ENCODE measurements at regions not wholly inside any gene's neighbourhood (a gene's known extent, or its start where the extent isn't known, plus 50 kb on each side); places are given as distances from the start of the nearest gene placed in this dataset.

DNA sequence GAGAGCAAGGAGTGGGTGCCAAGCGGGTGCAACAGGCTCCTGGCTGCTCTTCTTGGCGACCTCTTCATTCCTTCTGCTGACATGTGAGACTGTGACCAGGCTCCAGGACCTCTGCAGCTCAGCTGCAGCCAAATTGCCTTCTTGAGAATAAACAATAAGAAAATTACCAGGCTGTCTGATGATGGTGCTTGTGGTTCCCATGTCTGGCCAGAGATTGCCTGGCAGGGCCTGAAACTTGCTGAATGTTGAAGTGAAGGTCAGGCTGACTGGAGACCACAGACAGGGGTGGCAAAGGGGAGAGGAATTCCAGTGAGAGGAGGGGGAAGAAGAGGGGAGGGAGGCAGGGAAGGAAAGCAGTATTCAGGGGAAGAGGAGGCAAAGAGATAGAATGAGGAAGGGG lies 497.4 kb upstream of the PODXL start:
- Histone ChIP-seq H3K27me3 (no peaks in the 10 kb centered on the region), H3K4me3 (no peak overlapping the region), H3K9me3 (no peaks in the 10 kb centered on the region), H3K36me3 (no peaks in the 10 kb centered on the region), H3K4me1 (no peaks in the 10 kb centered on the region), H3K27ac (no peak overlapping the region)
- 60 to 64% methylated on average over 2 of the region's 2 CpGs for WGBS, 2 donors
- no peak for FAIRE-seq
- no peak for ATAC-seq
- TF ChIP-seq, protein P1, sequence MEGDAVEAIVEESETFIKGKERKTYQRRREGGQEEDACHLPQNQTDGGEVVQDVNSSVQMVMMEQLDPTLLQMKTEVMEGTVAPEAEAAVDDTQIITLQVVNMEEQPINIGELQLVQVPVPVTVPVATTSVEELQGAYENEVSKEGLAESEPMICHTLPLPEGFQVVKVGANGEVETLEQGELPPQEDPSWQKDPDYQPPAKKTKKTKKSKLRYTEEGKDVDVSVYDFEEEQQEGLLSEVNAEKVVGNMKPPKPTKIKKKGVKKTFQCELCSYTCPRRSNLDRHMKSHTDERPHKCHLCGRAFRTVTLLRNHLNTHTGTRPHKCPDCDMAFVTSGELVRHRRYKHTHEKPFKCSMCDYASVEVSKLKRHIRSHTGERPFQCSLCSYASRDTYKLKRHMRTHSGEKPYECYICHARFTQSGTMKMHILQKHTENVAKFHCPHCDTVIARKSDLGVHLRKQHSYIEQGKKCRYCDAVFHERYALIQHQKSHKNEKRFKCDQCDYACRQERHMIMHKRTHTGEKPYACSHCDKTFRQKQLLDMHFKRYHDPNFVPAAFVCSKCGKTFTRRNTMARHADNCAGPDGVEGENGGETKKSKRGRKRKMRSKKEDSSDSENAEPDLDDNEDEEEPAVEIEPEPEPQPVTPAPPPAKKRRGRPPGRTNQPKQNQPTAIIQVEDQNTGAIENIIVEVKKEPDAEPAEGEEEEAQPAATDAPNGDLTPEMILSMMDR (IDR thresholded peaks at IDR 0.05), result no peak
- intact Hi-C loops (cut with DNase I), result loop anchor here in 1 of 3 donors (5.0 kb wide), 1 partner anchor 112 kb away; no protein-coding TSS in a partner anchor
- DNase-seq, result no peak

- no peaks in the 10 kb centered on the region for H3K36me3 ChIP-seq
- H3K27me3 ChIP-seq, result peaks cover 0 to 3% (median 0%) of the 10 kb centered on the region in 4 donors
- DNase-seq (no peak), FAIRE-seq (no peak), ATAC-seq (no peak)
- H3K9me3 ChIP-seq, result no peaks in the 10 kb centered on the region
- no peak overlapping the region for H3K4me3 ChIP-seq
- no peaks in the 10 kb centered on the region for H3K4me1 ChIP-seq
- no peak overlapping the region for H3K27ac ChIP-seq
- intact Hi-C loops (cut with DNase I), result loop anchor here in 1 of 3 donors (5.0 kb wide), 1 partner anchor 109 kb away; no protein-coding TSS in a partner anchor
- TF ChIP-seq, protein P1 (IDR thresholded peaks at IDR 0.05), result no peak
- 65 to 67% methylated on average over 3 of the region's 3 CpGs for WGBS, 2 donors
Measured at GRCh38 chr7:132051311-132051710, 494.9 kb upstream of the PODXL start.

- Histone ChIP-seq H3K4me1 (no peaks in the 10 kb centered on the region), H3K4me3 (no peak overlapping the region), H3K9me3 (no peaks in the 10 kb centered on the region), H3K36me3 (no peaks in the 10 kb centered on the region), H3K27ac (no peak overlapping the region), H3K27me3 (peaks cover 0 to 3% (median 0%) of the 10 kb centered on the region in 4 donors)
- no peak for FAIRE-seq
- 47 to 48% methylated on average over 9 of the region's 9 CpGs for WGBS, 2 donors
- TF ChIP-seq, protein P1 (IDR thresholded peaks at IDR 0.05), result peak; percentile 29 to 56 (median 47)
- intact Hi-C loops (cut with DNase I), result loop anchor here in 1 of 3 donors (5.0 kb wide), 1 partner anchor 107 kb away; no protein-coding TSS in a partner anchor
- peak in 1 of 4 donors; percentile 63 for ATAC-seq
- DNase-seq, result peak in 3 of 6 donors; percentile 12 to 70 (median 51)
Measured at GRCh38 chr7:132049462-132050304, 493.3 kb upstream of the PODXL start.

DNA sequence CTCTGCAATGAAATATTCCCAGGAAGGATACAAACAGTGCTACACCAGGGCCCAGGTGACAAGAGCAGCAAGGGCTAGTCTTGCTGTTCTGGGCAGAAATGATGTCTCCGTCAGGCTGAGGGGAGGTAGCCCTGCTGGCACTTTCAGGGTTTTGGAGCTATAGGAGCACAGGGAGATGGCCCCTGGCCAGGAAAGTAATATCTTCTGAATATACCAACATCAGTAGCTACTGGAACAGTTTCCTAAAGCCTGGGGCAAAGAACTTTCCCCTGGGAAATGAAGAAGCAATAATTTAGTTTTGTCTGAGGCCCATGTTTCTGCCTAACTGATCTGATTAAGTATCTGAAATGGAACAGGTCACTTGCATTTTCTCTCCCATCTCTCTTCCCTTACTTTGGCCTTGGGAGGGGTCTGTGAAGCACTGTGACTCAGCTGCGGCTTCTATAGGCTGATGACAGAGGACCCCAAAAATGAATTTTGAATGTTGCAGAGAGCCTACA lies 489.1 kb upstream of the PODXL start:
- intact Hi-C loops (cut with DNase I), result no loop called here
- Histone ChIP-seq H3K36me3 (no peaks in the 10 kb centered on the region), H3K27ac (no peak overlapping the region), H3K9me3 (no peaks in the 10 kb centered on the region), H3K27me3 (peaks cover 0 to 3% (median 0%) of the 10 kb centered on the region in 4 donors), H3K4me3 (no peak overlapping the region), H3K4me1 (no peaks in the 10 kb centered on the region)
- TF ChIP-seq, protein P1 (IDR thresholded peaks at IDR 0.05), result no peak
- DNase-seq (no peak), ATAC-seq (no peak), FAIRE-seq (no peak)
- WGBS, 2 donors, result 94 to 100% methylated on average over 2 of the region's 2 CpGs

All from pancreas (tissue), 10 donors.